ENCODE measurements at regions not wholly inside any gene's neighbourhood (a gene's known extent, or its start where the extent isn't known, plus 50 kb on each side); places are given as distances from the start of the nearest gene placed in this dataset.

DNA sequence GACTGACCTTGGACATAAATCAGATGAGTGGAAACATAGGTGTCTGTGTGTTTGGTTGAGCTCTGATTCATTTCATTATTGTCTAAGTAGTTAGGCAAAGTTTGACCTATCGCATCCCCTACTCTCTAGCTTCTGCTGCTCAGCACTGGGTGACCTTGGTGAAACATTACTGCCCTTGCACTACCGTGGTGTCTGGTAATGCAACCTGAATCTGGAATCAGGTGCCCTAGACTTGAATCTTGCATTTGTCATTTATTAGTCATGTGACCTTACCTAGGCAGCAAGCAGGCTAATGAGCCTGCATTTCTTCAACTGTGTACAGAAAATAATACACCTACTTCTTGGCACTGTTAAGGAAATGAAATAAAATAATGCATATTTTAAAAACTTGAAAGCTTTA lies 242.3 kb upstream of the BLID start:
- DNase-seq: no peak
- intact Hi-C loops (cut with DNase I): no loop called here

DNA sequence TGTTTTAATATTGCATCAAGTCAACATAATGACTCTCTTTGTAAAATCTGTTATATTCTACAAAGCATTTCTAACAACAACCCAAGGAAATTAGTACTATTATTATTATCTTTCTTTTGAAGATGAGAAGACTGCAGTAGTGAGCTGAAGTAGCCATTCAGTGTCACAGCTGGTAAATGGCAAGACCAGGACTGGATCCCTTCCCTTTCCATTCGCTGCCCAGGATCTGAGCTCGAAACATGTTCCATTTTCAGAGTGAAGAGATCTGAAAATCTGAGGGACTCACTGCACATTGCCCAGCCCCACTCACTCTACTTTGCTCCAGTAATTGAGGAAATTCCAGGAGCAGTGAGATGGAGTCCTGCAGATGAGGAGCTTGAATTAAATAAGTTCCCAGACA lies 240.0 kb upstream of the BLID start:
- intact Hi-C loops (cut with DNase I): no loop called here
- DNase-seq: no peak

DNA sequence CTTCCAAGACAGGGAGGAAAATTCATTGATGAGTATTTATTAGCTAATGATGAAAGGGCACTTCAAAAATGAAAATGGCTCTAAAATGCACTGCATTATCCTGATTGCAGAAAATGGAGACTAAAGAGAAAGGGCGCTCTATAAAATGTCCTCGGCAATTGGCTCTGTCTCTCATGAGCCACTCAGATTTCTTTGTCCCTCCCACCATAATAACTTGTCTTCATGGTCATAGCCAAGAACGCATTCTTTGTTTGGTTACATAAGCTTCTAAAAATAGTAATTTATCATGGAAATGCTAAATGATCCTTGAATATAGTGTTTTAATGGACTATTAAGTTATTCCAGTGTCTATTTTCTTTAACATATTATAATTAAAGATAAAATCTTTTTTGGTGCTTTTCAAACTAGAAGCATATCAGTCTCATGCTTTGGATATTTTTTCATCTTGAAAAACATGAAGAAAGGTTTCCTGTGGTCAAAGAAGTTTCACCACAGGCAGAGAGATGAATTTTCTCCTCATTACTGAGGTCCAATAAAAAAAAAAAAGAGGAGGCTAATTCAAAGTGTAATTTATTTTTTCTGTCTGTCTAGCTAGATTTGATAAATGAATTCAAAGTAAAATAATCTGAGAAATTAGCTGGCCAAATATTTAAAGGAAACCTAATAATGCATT lies 238.1 kb upstream of the BLID start:
- intact Hi-C loops (cut with DNase I): no loop called here
- no peak for DNase-seq

DNA sequence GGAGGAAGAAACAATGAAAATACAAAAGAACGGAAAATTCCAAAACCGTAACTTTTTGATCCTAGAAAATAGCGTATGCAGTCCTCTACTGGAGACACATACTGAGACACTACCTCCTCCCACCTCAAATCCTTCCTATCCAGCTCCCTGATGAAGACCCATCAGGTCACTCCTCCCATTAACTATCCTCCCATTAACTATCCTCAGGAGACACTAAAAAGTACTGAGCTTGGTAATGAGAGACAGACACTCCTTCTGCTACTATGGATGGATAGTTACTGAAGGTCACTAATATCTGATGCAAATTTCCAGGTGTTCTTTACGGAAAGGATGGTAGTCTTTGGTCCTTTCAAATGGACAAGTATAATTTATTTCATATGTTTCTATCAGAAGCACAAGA lies 237.5 kb upstream of the BLID start:
- no peak for DNase-seq
- intact Hi-C loops (cut with DNase I): no loop called here

DNA sequence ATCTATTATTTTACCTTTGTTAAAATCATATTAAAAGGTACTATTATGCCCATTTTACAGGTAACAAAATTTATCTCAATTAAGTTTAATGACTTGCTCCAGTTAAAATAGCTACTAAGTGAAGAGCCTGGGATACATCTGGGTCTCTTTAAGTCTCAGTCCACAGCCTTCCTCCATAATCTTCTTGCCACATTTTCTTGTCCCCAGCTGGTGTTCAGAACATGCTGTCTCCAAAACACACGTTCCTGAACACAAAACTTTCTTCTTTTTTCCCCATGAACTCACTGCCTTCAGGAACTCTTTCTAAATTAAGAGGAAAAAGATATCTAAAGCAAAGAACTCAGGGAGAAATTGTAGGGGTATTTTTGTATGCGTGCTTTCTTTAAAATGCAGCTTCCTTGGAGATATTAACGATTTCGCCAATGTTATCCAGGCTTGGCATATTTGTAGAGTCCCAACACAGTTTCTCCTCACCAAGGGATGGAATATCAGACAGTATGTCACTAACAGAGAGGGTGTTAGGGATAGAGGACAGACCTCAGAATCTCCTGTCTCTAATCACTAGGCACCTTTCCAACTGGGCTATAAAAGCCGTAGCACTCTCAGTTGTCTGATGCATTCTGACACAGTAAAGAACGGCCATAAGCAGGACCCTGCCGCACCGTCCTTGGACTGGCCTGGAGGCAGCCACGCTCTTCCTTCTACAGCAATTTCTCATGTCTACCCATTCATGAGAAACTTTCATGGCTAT lies 232.8 kb upstream of the BLID start:
- no peak for DNase-seq
- intact Hi-C loops (cut with DNase I): no loop called here

DNA sequence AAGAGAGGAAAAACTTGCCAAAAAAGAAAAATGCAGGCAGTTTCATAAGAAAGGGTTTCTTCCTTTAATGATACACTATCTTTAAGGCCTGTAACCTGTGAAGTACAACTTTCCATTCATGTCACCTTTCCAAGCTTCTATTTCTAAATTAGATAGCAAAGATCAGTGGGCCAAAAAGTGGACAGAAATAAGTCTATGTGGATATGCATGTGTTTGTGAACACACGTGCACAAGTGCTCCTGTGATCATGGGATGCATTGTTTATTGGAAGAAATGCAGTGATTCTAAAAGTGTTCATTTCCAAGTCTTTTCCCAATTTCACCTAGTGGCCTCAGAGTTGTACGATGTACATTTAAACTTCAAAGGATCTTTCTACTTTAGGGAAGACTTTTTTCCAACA lies 230.0 kb upstream of the BLID start:
- no peak for DNase-seq
- intact Hi-C loops (cut with DNase I): no loop called here

DNA sequence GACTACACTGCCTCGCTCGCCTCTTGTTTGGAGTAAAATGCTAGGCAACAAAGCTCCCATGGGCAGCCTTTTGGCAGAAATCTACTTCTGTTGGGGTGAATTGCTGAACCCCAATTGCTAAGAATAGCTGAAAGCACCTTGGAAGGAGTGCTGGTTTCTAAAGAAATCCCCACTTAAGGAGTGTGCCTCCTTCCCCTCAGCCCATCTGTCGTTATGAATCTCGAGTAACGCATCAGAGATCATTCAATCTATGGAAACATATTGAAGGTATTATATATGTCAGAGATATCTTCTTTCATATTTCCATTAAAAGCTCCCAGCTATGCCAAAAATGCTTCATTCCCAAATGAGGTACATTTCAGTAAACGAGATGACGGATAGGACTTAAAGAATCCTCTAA lies 229.6 kb upstream of the BLID start:
- intact Hi-C loops (cut with DNase I): no loop called here
- DNase-seq: no peak

DNA sequence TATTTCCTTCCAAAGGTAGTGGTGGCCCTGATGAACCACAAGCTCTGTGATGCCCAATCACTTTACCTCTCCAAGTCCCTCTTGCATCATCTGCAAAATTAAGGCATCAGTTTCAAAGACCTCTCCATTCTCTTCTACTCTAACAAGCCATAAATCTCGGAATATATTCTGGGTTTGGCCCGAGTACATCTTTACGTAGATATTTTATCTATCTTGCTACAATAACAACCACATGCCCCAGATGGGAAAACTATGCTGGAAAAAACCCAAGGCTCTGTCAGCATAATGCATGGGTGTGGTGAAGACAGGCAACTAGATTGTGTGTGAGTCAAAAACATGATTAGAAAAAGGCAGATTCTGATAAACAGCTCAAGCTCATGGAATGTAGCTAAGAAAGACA lies 228.2 kb upstream of the BLID start:
- intact Hi-C loops (cut with DNase I): no loop called here
- DNase-seq: no peak

DNA sequence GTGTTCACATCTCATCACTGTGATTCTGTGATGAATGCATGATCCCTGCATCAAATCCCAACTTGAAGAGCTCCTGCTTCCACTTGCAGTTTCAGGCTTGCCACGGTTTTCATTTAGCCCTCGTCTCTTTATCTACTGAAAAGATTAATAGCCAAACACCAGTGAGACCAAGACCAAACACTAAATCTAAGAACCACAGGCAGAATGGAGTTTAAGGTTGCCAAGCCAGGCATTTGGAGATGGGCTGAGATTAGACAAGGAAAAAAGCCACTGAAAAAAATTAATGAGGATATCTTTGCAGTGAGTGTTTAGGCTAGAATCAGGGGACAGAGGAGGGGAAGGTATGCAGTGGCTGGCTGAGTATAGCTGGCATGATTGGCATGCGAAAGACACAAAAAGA lies 227.2 kb upstream of the BLID start:
- intact Hi-C loops (cut with DNase I): no loop called here
- DNase-seq: no peak

DNA sequence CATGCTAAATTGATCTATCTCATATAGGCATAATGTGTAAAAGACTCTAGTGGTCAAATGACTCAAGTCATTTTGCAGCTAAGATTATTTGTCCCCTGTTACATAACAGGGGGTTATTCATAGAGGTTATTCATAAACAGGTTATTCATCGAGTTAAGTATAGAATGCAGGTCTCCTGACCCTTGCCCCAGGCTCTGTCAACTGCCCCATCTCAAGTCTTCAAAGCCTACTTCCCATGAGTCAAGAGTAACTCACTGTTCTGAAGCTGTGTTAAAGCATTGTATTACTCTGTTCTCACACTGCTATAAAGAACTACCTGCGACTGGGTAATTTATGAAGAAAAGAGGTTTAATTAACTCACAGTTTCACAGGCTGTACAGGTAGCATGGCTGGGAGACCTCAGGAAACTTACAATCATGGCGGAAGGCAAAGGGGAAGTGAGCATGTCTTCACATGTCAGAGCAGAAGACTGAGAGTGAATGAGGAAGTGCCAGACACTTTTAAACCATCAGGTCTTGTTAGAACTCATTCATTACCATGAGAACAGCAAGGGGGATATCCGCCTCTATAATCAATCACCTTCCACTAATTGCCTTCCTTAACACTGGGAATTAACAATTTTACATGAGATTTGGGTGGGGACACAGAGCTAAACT lies 226.2 kb upstream of the BLID start:
- intact Hi-C loops (cut with DNase I): no loop called here
- DNase-seq: no peak

DNA sequence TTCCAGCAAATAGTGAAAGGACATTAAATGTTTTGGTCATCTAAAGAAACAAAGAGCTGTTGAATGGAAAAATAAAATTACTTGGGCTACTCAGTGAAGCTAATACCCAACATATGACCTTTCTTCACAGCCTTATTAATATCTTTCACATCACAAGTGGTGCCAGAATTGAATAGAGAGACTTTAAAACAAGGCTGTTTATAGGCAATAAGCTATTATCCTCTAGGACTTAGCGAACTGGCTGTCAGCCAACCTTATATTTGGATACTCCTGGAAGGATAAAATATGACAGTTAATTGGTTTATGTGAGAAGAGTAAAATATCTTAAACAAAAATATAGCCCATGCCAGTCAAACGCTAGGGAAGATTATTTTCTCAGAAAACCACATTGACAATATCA lies 225.5 kb upstream of the BLID start:
- DNase-seq: no peak
- intact Hi-C loops (cut with DNase I): no loop called here

DNA sequence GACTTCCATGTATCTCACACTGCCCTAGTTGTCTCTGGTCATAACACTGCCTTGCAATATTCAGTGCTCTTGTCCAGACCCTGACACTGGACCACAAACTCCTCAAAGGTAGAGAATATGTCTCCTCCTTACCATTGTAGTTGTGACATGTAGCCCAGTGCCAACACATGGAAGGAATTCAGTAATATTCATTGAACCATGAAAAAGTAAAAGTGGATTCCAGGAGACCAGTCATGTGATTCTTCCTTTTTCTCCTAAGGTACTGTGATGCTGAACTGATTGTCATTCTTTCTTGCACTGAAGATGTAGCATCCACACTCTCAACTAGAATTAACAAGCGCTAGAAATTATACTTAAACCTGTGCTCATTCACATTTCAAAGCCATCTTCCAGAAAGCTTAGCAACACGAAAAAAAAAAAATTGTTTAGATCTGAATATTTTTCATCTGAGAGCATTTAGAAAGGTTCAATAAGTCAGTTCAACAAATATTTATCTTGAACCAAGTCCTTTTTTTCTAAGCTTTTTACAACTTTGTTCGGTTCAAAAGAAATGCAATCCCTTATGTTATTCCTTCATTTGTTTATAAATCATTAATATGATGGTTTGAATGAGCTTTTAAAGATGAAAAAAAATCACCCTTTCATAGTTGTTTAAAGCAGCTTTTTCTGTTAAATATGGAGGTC lies 224.7 kb upstream of the BLID start:
- DNase-seq: no peak
- intact Hi-C loops (cut with DNase I): no loop called here

DNA sequence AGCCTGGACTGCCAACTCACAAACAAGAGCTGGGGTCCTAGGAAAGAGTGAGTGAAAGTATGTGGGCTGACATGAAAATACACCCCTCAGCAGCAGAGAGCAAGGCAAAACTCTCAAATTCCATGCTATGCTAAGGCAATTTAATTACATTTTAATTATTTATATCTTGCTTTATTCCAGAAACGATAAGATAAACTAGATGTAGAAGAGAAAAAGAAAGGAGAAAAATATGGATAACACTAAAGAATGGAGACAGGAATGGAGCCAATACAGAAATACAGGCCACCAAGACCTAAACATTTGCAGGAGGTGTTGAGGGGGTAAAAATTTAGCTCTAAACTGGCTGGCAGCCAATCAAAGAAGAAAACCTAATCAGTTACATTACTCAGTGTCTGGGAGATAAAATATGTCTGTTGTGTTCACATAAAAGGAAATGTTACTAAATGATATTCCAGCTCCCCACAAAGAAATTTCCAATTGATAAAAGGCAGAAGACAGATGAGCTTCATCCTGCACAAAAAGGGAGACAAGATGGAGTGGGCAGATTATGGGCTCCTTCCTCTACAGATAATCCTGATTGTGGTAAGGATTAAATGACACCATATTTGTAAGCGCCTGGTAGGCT lies 223.5 kb upstream of the BLID start:
- intact Hi-C loops (cut with DNase I): no loop called here
- no peak for DNase-seq

DNA sequence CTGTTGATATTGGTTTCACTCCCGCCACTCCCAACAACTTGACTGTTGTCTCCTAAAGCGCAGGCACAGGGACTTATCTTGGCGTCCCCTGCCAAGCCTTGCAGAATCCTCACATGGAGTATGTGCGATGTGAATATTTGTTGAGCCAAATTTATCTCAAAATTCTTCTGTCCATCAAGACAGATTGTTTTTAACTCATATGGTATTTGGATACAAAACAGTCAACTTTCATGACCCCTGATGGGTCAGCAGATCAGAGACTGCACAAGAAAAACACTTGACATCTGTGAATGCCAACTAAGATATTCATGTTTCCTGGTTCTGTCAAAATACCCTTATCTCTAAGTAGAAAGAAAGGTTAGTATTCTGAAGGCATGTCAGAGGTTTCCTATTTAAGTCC lies 221.7 kb upstream of the BLID start:
- intact Hi-C loops (cut with DNase I): no loop called here
- no peak for DNase-seq

DNA sequence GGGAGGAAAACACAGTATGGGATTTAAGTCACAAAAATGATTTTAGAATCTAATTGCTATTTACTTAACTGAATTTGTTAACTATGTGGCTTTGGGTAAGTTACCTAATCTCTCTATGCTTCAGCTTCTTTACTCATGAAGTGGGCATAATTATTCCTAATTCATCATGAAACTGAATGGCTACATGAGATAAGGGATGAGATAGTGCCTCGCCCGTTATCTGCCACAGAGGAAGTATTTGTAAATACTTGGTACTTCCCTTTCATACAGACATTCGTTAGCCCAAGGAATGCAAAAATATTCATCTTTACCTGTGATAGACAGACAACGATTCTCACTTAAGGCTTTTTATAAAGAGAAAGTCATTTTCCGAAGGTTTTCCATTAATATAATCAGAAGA lies 221.2 kb upstream of the BLID start:
- DNase-seq: no peak
- intact Hi-C loops (cut with DNase I): no loop called here

DNA sequence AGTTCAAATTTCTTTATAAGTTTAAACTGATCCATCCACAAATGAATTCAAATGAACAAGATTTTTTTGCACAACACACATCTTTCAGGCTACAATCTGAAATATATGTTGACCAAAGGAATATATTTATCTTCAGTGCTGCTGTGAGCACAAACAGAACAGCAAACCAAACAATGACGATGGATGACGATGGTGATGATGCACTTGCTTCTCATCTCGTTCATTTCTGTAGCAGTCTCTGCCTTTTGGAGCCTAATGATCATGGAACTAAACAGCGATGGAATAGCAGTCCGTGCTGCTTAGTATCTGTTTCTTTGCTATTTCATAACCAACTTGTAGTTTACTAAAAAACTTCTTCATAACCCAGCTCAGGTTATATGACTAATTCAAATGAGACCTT lies 220.7 kb upstream of the BLID start:
- DNase-seq: no peak

DNA sequence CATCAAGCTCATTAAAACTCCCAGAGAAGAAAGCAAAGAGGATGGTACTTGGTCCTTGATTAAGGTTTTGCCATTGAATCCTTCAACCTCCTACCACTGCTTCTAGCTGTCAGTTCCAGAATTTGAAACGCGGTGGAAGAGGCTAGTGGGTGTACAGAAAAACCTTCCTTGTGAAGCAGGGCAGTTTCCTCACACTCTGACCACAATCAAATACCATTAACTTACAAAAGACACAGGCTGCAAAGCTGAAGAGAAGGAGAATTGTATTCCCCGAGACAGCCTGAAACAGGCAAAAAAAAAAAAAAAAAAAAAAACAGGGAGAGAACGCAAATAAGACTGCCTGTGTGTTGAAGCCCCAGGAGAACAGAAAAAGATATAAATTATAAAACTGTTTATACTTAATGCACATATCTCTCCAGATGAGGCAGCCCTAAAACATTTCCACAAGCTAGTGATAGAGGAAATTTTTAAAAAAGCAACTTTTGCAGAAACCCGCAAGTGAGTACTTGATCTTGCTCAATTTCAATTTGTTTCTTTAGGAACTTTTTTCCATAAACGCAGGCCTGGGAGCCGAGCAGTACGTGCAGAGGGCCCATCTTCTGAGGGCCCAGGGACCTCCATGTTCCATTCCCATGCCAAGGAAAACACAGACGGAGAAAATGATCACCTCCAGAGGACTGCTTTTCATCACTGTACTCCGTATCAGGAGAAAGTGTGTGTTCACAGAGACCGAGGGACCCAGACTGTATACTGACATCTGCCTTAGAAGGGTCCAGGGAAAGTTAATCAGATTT lies 218.7 kb upstream of the BLID start:
- no peak for DNase-seq
- intact Hi-C loops (cut with DNase I): no loop called here

More for the DNA sequence above, 220.7 kb upstream of the BLID start:
- intact Hi-C loops (cut with DNase I): no loop called here

DNA sequence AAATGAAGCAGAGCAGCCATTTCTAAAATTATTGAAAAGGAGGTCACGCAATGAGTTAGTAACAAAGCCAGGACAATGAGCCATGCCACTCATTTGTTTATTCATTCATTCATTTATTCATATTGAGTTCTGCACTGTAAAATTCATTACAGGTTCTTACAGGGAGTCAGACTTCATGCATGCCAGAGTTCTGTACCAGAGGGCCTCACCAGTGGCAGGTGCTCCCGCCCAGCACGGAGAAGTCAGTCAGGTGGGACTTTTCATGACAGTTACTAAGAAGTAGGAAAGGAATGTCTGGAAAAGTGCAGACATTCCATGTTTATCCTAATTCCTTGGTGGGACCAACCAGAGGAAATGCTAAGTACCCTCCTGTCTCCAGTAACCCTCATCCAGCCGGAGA lies 217.5 kb upstream of the BLID start:
- no peak for DNase-seq
- intact Hi-C loops (cut with DNase I): no loop called here

DNA sequence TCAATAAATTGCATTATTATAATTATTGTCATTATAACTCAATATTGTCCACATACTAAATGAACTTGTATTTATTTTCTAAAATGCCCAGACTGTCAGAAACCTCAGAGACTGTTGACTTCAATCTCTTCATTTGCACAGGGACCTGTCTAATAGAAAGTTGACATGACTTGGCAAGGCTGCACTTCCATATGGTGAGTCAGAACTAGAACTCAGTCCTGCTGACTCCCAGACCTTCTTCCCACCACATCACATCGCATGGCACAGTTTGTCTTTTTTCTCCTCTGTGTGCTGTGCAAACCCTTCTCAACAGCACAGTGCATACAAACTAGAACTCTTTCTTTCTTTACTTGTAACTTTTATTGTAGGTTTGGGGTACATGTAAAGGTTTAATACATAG lies 215.1 kb upstream of the BLID start:
- DNase-seq: no peak
- intact Hi-C loops (cut with DNase I): no loop called here

DNA sequence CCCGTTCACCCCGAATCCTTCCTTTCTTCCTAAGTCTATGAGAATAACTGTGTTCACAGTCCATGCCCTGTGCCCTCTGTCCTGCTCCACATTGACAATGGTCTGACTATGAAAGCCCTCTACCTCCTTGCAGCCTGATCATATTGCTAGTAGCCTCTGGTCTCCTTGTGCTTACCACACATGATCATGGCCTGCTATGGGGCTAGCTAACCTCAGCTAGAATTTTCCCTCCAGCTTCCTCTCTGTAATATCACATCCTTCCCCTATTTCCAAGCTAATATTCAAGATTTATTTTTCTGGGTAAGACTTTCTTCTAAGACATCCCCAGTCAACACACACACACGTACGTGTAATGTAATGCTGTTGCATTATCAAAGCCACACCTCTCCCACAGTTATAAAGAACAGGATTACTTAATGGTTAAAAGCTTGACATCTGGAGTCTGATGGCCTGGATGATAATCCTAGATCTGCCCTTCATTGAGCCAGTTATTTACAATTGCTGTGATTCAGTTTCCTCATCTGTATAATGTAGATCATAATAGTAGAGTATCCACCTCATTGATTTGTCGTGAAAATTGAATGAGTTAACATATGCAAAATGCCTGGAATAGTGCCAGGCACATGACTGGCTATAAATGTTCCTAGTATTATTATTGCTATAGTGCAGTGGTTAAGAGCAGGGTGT lies 214.4 kb upstream of the BLID start:
- intact Hi-C loops (cut with DNase I): no loop called here
- DNase-seq: no peak
